ENCODE measurements at regions not wholly inside any gene's neighbourhood (a gene's known extent, or its start where the extent isn't known, plus 50 kb on each side); places are given as distances from the start of the nearest gene placed in this dataset.

DNA sequence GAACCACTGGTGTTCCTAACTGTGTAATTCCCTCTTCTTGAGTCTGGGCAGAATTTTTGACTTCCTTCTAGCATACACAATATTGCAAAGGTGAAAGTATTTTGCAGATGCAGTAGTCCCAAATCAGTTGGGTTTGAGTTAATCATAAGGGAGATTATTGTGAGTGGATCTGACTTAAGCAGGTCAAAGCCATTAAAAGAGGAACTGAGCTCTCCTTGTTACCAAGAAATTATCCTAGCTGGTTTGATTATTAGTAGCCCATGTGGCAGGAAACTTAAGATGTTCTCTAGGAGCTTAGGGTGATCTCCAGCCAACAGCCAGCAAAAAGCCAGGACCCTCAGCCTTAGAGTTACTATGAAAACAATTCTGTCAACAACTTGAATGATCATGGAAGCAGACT, 221.8 kb downstream of the RPIA start:
- TF ChIP-seq, protein P1, sequence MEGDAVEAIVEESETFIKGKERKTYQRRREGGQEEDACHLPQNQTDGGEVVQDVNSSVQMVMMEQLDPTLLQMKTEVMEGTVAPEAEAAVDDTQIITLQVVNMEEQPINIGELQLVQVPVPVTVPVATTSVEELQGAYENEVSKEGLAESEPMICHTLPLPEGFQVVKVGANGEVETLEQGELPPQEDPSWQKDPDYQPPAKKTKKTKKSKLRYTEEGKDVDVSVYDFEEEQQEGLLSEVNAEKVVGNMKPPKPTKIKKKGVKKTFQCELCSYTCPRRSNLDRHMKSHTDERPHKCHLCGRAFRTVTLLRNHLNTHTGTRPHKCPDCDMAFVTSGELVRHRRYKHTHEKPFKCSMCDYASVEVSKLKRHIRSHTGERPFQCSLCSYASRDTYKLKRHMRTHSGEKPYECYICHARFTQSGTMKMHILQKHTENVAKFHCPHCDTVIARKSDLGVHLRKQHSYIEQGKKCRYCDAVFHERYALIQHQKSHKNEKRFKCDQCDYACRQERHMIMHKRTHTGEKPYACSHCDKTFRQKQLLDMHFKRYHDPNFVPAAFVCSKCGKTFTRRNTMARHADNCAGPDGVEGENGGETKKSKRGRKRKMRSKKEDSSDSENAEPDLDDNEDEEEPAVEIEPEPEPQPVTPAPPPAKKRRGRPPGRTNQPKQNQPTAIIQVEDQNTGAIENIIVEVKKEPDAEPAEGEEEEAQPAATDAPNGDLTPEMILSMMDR (IDR thresholded peaks at IDR 0.05): no peak
- TF ChIP-seq POLR2A (IDR thresholded peaks at IDR 0.05; ENCODE audit: low read depth): no peak
